ENCODE measurements at regions not wholly inside any gene's neighbourhood (a gene's known extent, or its start where the extent isn't known, plus 50 kb on each side); places are given as distances from the start of the nearest gene placed in this dataset.

DNA sequence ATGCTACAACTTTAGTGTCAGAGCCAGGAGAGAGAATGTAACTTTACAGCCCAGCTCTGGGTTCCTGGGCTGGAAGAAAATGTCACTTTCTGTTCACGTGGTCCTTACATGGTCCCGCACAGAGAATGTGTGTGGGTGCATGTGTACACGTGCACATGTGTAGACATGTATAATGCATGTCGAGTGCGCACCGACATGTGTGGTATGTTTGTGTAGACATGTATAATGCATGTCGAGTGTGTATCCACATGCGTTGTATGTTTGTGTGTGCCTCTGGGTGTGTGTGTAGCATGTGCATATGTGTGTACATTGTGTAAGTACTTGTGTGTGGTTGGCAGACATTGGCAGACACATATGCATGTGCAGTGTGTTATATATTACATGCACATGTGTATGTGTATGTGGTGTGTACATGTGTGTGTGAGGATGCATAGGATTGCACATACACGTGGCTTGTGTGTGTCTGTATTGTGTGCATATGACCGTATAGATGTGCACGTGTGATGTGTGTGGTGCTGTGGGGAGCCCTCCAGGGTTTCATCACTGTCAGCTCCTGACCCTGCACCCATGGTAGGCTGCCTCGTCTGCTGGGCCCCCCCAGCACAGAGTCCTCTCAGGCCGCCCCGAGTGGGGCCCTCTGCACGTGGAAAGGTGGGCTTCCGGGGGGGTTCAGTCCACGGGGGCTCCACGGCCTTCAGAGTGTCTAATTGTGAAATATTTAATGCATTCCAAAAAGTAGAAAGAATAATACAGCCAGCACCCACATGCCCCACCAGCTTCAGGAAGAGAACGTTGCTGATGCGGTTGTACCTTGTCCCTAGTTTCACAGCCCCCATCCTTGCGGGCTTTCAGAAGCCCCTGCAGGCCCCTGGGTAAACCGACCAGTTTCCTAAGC, 214.2 kb upstream of the GSE1 start:
- no peak for DNase-seq (ENCODE audit: low read depth)
- H3K4me3 ChIP-seq (ENCODE audit: low read depth, low read length): no peak overlapping the region

DNA sequence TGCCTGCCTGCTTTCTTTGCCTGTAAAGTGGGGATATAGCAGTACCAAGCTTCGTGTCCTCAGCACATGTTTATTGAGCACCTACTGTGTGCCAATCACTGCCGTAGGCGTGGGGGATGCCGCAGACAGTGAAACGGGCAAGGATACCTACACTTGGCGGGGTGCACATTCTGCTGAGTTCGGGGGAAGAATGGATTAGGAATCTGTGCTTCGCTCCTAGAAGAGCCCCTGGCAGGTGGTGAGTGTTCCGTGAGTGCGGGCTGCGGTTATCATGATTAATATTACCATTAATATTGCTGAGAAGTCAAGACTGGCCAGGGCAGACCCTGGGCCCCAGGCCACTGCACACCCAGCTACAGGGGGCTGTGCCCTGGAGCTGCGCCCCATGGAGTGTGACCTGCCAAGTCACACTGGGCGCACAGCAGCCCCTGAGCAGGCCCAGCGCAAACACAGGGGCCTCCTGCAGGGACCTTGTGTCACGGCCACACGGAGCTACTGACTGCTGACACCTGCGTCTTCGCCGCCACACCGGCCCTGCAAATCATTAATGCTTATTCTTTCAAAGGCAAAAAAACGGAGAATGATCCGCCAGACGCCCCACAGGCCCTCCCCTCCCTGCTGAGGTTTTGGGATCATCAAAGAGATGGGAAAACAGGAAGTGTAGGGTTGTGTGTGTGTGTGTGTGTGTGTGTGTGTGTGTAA, 213.4 kb upstream of the GSE1 start:
- H3K4me3 ChIP-seq (ENCODE audit: low read depth, low read length): no peak overlapping the region
- DNase-seq (ENCODE audit: low read depth): no peak

DNA sequence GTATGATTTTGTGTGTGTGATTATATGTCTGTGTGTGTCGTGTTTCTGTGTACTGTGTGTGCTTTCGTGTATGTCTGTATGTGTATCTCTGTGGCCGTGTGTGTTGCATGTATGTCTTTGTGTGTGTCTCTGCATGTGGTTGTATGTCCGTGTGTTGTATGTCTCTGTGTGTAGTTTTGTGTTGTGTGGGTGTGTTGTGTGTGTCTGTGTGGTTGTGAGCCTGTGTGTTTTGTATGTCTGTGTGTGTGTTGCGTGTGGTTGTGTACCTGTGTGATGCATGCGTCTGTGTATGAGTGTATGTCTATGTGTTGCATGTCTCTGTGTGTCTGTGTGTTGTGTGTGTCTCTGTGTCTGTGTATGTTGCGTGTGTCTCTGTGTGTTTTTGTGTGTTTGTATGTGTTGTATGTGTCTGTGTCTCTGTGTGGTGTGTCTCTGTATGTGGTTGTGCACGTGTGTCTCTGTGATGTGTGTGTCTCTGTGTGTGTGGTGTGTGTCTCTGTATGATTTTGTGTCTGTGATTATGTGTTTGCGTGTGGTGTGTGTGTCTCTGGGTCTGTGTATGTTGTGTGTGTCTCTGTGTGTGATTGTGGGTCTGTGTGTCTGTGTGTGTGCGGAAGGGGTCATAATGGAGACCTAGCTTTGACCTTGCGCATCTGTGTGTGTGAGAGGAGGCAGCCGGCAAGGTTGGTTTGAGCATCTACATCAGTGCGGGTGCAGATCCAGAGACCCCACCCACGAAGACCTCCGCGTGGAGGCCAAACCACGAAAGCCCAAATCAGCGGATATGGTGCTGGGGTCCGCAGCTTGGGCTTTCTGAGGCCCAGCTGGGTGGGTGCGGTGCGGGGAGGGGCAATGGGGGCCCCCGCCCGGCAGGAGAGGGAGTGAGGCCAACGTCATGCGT, 212.6 kb upstream of the GSE1 start:
- no peak for DNase-seq (ENCODE audit: low read depth)
- no peak overlapping the region for H3K4me3 ChIP-seq (ENCODE audit: low read depth, low read length)

DNA sequence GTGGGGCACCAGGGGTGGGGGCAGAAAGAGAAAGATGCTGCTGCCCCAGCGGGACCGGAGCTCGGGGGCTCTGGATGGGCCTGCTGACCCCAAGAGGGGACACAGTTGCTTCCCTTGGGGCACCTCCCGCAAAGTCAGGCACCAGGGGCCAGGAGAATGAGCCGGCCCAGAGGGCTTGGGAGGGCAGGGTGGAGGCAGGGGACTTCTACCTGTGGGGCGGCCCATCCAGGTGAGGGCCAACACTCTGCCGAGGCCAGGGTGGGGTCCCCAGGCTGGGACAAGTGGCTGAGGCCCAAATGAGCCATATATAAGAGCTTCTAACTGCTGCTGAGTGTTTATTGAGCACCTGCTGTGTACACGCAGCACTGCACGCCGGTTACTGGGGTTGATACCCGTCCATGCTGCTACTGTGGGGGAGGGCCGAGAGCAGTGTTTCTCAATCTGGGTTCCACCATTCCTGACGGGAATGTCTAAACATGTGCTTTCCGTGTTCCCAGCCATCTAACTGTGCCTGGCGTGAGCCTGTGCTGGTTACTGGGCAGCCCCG, 211.7 kb upstream of the GSE1 start:
- no peak for DNase-seq (ENCODE audit: low read depth)
- no peak overlapping the region for H3K4me3 ChIP-seq (ENCODE audit: low read depth, low read length)

DNA sequence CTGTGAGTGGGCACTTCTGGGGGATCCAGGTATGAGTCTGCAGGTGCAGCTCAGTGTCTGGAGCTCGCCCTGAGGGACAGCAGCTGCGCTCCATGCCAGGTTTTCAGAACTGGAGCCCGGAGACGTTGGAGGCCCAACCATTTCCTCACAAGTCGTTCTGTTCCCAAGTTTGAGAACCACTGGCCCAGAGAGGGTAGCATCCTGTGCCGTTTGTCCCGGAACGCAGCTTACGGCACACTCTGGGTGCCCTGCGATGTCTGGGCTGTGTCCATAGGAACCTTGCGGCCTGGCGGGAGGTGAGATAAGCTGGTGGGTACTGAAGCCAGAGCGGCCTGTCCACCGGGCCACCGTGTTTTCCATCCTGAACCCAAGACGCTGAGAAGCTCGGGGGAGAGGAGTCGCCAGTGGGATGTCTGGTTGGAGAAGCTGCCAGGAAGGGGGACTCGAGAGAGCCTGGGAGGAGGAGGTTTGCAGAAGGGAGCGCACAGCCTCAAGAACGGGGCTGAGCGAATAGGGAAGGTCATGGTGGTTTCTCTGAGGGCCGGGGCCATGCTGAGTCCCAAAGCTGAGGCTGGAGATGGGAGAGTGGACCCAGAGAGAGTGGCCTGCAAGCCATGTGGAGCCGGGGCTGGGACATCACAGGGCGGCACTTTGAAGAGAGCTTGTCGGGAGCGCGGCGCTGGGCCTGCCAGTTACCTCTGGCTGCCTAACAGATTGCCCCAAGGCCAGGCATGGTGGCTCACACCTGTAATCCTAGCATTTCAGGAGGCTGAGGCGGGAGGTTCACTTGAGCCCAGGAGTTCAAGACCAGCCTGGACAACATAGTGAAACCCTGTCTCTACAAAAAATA, 211.0 kb upstream of the GSE1 start:
- no peak overlapping the region for H3K4me3 ChIP-seq (ENCODE audit: low read depth, low read length)
- DNase-seq (ENCODE audit: low read depth): no peak

DNA sequence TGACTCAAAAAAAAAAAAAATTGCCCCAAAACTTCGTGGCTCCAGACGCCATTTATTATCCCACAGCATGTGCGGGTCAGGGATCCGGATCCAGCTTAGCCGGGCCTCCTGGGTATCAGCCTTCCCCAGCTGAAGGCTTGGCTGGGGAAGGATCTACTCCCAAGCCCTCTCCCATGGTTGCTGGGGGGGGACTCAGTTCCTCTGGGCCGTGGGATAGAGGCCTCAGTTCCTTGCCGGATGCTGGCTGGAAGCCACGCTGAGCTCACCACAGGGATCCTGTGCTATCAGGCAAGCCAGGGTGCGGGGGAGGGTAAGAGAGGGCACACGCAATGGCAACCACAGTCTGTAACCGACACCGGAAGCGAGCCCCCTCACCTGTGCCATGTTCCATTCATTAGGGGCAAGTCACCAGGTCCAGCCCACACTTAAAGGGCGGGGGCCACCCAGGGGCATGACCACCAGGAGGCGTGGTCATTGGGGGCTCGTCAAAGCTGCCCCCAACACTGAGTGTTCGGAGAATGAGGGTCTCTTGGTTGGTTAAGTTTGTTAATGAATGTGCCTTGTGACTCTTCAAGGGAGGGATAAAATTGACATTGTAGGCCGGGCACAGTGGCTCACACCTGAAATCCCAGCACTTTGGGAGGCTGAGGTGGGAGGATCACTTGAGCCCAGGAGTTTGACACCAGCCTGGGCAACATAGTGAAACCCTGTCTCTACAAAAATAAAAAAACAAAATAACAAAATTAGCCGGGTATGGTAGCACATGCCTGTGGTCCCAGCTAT, 210.0 kb upstream of the GSE1 start:
- DNase-seq (ENCODE audit: low read depth): peak; percentile 62
- H3K4me3 ChIP-seq (ENCODE audit: low read depth, low read length): no peak overlapping the region

DNA sequence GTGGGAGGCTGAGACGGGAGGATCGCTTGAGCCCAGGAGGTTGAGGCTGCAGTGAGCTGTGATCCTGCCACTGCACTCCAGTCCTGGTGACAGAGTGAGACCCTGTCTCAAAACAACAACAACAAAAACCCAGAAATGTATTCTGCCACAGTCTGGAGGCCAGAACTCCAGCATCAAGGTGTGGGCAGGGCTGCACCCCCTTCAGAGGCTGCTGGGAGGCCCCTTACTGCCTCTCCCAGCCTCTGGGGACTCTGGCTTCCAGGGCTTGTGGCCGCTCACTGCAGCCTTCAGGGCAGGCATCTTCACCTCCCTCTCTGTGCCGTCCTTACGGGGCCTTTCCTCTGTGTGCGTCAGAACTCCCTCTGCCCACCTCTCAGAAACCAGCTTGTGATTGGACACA, 209.4 kb upstream of the GSE1 start:
- H3K4me3 ChIP-seq (ENCODE audit: low read depth, low read length): no peak overlapping the region
- DNase-seq (ENCODE audit: low read depth): no peak

DNA sequence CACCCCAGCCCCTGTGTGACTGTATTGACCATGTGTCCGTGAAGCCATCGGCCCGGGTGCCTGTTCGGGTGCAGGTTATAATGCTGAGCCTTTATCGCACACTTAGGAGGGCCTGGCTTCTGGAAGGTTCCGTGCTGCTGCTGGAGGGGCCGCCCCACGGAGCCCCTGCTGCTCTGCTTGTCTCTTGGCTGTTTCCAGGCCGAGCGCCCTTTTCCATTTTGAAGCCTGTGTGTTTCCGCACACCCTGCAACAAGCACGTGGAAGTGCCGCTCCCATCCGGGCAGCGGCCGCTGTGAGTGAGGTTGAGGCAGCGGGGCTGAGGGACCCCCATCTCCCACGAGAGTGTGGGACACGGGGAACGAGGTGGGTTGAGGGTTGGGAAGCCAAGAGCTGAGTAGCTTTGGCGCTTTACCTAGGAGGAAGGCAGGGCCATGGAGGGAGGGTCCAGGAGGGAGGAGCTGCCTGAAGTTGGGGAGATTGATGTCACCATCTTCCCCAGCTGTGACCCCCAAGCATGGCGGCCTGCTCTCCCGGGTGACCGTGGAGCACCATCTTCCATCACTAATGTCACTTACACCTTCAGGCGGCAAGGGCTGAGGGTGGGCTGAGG, 200.1 kb upstream of the GSE1 start:
- no peak overlapping the region for H3K4me3 ChIP-seq (ENCODE audit: low read depth, low read length)
- DNase-seq (ENCODE audit: low read depth): no peak

DNA sequence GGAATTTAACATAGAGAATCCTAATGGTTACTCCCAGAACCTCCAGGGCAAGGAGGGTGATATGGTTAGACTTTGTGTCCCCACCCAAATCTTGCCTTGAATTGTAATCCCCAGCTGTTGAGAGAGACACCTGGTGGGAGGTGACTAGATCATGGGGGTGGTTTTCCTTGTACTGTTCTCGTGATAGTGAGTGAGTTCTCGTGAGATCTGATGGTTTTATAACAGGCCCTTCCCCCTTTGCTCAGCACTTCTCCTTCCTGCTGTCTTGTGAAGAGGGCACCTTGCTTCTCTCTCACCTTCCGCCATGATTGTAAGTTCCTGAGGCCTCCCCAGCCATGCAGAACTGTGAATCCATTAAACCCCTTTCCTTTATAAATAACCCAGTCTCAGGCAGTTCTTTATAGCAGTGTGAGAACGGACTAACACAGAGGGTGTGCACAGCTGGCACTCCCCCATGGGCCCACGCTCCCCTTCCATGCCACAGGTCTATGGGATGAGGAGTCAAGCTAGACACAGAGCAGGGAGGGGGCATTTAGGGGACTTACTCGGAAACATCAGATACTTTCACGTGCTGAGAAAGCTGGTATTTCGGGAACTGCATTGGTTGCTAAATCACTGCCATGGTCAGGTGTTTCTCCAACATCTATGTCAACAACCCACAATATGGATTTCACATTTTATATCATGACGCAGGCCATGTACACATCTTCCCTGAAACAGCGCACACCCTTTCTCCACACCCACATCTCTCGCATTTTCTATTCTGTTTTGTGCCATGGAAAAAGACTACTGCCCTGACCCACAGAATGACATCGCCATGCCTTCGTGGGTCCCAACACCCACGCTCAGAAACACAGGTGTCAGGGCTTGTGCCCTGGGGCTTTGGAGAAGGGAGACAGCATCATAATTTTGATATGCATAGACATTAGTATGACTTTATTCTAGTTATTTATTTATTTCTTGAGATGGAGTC, 199.1 kb upstream of the GSE1 start:
- H3K4me3 ChIP-seq (ENCODE audit: low read depth, low read length): no peak overlapping the region
- no peak for DNase-seq (ENCODE audit: low read depth)

DNA sequence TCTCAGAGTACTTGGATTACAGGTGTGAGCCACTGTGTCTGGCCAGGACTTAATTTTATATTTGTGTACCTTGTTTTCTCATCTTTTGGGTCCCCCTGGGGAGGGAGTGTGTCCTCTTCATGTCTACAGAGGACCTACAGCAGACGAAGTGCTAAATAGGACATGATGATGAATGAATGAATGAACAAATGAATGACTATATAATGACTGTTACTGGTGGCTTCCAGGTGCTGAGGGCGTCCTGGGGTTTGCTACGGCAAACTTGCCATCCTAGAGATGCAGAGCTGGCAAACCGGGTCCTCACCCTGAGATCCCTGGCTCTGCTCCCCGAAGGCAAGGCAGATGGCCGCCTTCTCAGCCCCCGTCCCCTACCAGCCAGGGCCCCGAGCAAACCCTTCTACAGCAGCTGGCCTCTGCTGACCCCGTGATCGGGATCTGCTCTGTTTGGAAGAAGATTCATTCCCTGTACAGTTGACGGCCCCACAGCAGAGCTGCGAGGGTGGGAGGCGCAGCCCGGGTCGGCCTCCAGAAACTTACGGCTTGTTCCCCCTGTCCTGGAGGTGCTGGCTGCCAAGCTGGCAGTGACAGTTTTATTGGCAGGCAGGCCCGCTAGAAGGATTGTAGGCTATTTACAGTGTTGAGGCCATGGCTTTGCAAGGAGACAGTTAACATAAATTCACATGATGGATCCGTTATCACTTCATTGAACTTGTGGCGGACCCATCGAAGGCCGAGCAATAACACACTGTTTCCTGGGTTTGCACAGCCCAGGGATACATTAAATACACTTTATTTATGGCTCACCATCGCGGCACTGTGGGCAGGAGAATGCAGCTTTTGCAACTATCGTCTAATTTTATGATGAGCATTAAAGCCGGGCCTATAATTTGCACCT, 197.7 kb upstream of the GSE1 start:
- DNase-seq (ENCODE audit: low read depth): no peak

DNA sequence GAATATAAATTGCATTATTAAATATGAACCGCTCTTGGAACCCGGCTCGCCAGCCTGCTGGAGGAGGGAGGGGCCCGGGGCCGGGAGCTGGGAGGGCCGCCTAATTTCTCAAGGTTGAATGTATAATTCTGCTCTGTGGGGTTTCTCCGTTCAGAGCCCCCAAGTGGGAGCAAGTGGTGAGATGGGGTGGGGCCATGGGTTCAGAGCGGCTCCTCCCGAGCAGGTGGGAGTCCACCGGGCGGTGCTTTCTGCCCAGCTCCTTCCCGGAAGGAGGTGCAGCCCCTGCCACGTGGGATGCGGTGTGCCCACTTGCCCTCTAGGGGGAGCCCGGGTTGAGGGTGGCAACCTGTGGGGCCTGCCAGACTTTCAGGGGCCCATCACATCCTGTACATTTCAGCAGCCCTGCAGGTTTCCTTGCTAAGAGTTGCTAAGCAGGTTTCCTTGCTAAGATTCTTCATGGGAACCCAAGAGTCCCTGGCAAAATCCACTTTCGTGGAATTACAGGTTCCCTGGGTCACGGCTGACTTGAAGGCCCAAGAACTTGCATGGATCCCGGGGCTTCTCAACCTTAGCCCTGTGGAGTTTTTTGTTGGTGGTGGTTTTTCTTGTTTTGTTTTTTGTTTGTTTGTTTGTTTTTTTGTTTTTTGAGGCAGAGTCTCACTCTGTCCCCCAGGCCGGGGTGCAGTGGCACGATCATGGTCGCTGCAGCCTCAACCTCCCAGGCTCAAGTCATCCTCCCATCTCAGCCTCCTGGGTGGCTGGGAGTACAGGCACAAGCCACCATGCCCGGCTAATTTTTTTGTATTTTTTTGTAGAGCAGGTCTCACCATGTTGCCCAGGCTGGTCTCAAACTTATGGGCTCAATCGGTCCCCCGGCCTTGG, 196.7 kb upstream of the GSE1 start:
- no peak for DNase-seq (ENCODE audit: low read depth)
- H3K4me3 ChIP-seq (ENCODE audit: low read depth, low read length): no peak overlapping the region

More for the DNA sequence above, 197.7 kb upstream of the GSE1 start:
- no peak overlapping the region for H3K4me3 ChIP-seq (ENCODE audit: low read depth, low read length)

DNA sequence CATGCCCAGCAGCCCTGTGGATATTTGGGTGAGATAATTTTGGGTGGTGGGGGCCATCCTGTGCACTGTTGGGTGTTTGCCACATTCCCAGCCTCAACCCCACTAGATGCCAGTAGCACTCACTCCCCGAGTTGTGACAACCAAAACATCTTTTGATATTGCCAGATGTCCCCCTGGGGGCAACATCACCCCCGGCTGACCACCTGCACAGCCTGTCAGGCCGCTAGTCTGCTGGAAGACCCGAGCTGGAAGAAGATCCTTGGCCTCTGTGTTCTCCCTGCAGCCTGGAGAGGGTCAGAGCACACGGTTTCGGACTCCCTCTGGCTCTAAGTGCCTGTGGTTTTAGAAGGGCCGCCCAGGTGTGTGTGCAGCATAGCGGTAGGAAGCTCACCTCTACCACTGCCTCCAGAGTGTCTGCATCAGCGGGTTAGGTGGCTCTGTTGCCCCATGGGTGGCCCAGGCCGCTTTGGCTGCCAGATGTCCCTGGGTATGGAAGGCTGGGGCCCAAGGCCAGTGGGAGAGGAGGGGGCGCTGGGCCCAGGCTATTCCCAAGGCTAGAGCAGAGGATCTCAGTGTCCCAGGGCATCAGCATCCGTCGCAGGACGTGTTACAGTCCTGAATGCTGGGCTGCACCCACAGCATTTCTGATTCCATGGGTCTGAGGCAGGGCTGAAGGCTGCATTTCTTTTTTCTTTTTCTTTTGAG, 195.8 kb upstream of the GSE1 start:
- no peak overlapping the region for H3K4me3 ChIP-seq (ENCODE audit: low read depth, low read length)
- DNase-seq (ENCODE audit: low read depth): no peak

DNA sequence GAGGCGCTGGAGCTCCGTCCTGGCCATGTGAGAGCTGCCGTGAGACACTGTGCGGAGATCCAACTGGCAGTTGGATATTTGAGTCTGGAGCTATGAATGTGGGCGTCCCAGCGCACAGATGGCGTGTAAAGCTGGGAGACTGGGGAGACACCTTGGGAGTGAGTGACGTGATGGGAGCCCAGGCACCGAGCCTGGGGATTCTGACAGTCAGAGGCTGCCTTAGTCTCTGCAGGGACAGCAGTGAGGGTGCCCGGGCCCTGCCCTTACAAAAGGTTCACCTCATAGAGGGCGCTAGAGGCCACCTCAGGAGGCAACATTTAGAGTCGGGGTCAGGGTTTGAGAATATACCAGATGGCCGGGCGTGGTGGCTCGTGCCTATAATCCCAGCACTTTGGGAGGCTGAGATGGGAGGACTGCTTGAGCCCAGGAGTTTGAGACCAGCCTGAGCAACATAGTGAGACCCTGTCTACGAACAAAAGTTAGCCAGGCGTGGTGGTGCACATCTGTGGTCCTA, 194.1 kb upstream of the GSE1 start:
- H3K4me3 ChIP-seq (ENCODE audit: low read depth, low read length): no peak overlapping the region
- no peak for DNase-seq (ENCODE audit: low read depth)

Measured in skeletal muscle cell (primary cell).